SU-DHL-6 (cell line): ENCODE measurements at regions not wholly inside any gene's neighbourhood (a gene's known extent, or its start where the extent isn't known, plus 50 kb on each side); places are given as distances from the start of the nearest gene placed in this dataset.

Experiments used
- H2AFZ ChIP-seq: fragments of 200-600 bp; sonication (generic); 2 replicates; pipeline ENCODE4 v1.6.1; 2014; ENCODE audit warnings: low read depth, mild to moderate bottlenecking, moderate library complexity, mixed read lengths, antibody characterized with exemption, low read length; ENCODE audit not compliant: severe bottlenecking
- H3F3A ChIP-seq: fragments of 200-600 bp; shearing (Covaris generic); 2 replicates; pipeline ENCODE4 v1.6.0; 2016; ENCODE audit warnings: antibody characterized with exemption, mild to moderate bottlenecking; ENCODE audit not compliant: insufficient read depth
- H3K27ac ChIP-seq: fragments of 200-600 bp; sonication (generic); 2 replicates; pipeline ENCODE4 v1.5.1; 2016; ENCODE audit warnings: low read depth, mild to moderate bottlenecking, low read length, moderate library complexity, mixed read lengths
- H3K27me3 ChIP-seq: fragments of 200-600 bp; sonication (generic), shearing (Covaris generic); 2 replicates; pipeline ENCODE4 v1.6.0; 2014; ENCODE audit warnings: mild to moderate bottlenecking, low read length
- H3K36me3 ChIP-seq: fragments of 200-600 bp; sonication (generic); 2 replicates; pipeline ENCODE4 v1.6.1; 2014; ENCODE audit warnings: mild to moderate bottlenecking, low read length, mixed read lengths
- H3K4me2 ChIP-seq: fragments of 300-600, 200-600 bp; shearing (Covaris generic), sonication (generic); 2 replicates; pipeline ENCODE4 v1.6.0; 2014; ENCODE audit warnings: low read length, low read depth, mild to moderate bottlenecking; ENCODE audit not compliant: poor library complexity, severe bottlenecking
- H3K4me3 ChIP-seq: fragments of 200-600 bp; sonication (generic); 2 replicates; pipeline ENCODE4 v1.5.1; 2014; ENCODE audit warnings: antibody characterized with exemption, low read length, mild to moderate bottlenecking, mixed read lengths; ENCODE audit not compliant: insufficient read depth, poor library complexity, severe bottlenecking
- H3K79me2 ChIP-seq: fragments of 200-600 bp; sonication (generic); 2 replicates; pipeline ENCODE4 v1.6.1; 2014; ENCODE audit warnings: mild to moderate bottlenecking, low read length, moderate library complexity; ENCODE audit not compliant: insufficient read depth
- H3K9ac ChIP-seq: fragments of 200-600 bp; sonication (generic); 2 replicates; pipeline ENCODE4 v1.7.0; 2014; ENCODE audit warnings: mild to moderate bottlenecking, low read length
- H3K9me2 ChIP-seq: fragments of 200-600 bp; sonication (generic); replicated peaks from 2 replicates; pipeline ENCODE4 v1.6.1; 2014; ENCODE audit warnings: low read length; ENCODE audit not compliant: insufficient read depth
- H3K9me3 ChIP-seq: fragments of 200-600 bp; sonication (generic); 2 replicates; pipeline ENCODE4 v1.6.1; 2014; ENCODE audit warnings: low read length, mixed read lengths; ENCODE audit not compliant: insufficient read depth
- H4K20me1 ChIP-seq: fragments of 200-600 bp; sonication (generic); 2 replicates; pipeline ENCODE4 v1.6.1; 2014; ENCODE audit warnings: low read depth, mild to moderate bottlenecking, antibody characterized with exemption, low read length, moderate library complexity, mixed read lengths
- CTCF ChIP-seq: fragments of 200-600 bp; sonication (generic); IDR thresholded peaks from one replicate; pipeline ENCODE4 v1.5.1; 2017; ENCODE audit warnings: antibody characterized with exemption, mild to moderate bottlenecking, low read length, moderate library complexity; ENCODE audit not compliant: insufficient read depth, poor library complexity, severe bottlenecking
- EZH2phosphoT487 ChIP-seq: fragments of 200-600 bp; sonication (generic), shearing (Covaris generic); conservative IDR thresholded peaks from 2 replicates; pipeline ENCODE4 v1.6.1; 2018; ENCODE audit warnings: mild to moderate bottlenecking, antibody characterized with exemption, low read length, moderate library complexity, mixed read lengths

GRCh38 chr5:87756951-87757350, 344.2 kb upstream of the CCNH start:
- H3K79me2 ChIP-seq: no peaks in the 10 kb centered on the region
- H3F3A ChIP-seq: no peaks in the 10 kb centered on the region
- no peaks in the 10 kb centered on the region for H4K20me1 ChIP-seq
- no peaks in the 10 kb centered on the region for H3K9me3 ChIP-seq
- H2AFZ ChIP-seq: no peak overlapping the region
- no peak overlapping the region for H3K4me2 ChIP-seq
- H3K27ac ChIP-seq: no peak overlapping the region
- H3K36me3 ChIP-seq: no peaks in the 10 kb centered on the region
- H3K9ac ChIP-seq: no peak overlapping the region
- no peaks in the 10 kb centered on the region for H3K27me3 ChIP-seq
- H3K4me3 ChIP-seq: no peak overlapping the region
- TF ChIP-seq CTCF (no peak), EZH2phosphoT487 (no peak)
- H3K9me2 ChIP-seq: no peaks in the 10 kb centered on the region

GRCh38 chr5:87755360-87755759, 342.6 kb upstream of the CCNH start:
- no peaks in the 10 kb centered on the region for H3K36me3 ChIP-seq
- no peak overlapping the region for H3K27ac ChIP-seq
- no peak overlapping the region for H3K9ac ChIP-seq
- H3F3A ChIP-seq: no peaks in the 10 kb centered on the region
- H3K4me2 ChIP-seq: no peak overlapping the region
- no peak for TF ChIP-seq EZH2phosphoT487
- TF ChIP-seq CTCF: no peak
- H3K79me2 ChIP-seq: no peaks in the 10 kb centered on the region
- H3K27me3 ChIP-seq: no peaks in the 10 kb centered on the region
- H2AFZ ChIP-seq: no peak overlapping the region
- H4K20me1 ChIP-seq: no peaks in the 10 kb centered on the region
- no peak overlapping the region for H3K4me3 ChIP-seq
- no peaks in the 10 kb centered on the region for H3K9me3 ChIP-seq
- H3K9me2 ChIP-seq: no peaks in the 10 kb centered on the region

- TF ChIP-seq EZH2phosphoT487 (no peak), CTCF (no peak)
- no peak overlapping the region for H3K4me2 ChIP-seq
- no peak overlapping the region for H3K9ac ChIP-seq
- H4K20me1 ChIP-seq: no peaks in the 10 kb centered on the region
- no peaks in the 10 kb centered on the region for H3K9me2 ChIP-seq
- no peaks in the 10 kb centered on the region for H3K79me2 ChIP-seq
- no peaks in the 10 kb centered on the region for H3K36me3 ChIP-seq
- no peak overlapping the region for H3K4me3 ChIP-seq
- no peak overlapping the region for H2AFZ ChIP-seq
- no peaks in the 10 kb centered on the region for H3F3A ChIP-seq
- no peaks in the 10 kb centered on the region for H3K27me3 ChIP-seq
- no peak overlapping the region for H3K27ac ChIP-seq
- no peaks in the 10 kb centered on the region for H3K9me3 ChIP-seq
Measured at GRCh38 chr5:87754009-87754757, 341.5 kb upstream of the CCNH start.
